SH-SY5Y (cell line): ENCODE measurements at regions not wholly inside any gene's neighbourhood (a gene's known extent, or its start where the extent isn't known, plus 50 kb on each side); places are given as distances from the start of the nearest gene placed in this dataset.

Experiments used
- GATA2 ChIP-seq: IDR thresholded peaks from 2 replicates; pipeline ENCODE4 v1.6.1; 2011; ENCODE audit warnings: mild to moderate bottlenecking, low read depth, low read length
- GATA3 ChIP-seq: IDR thresholded peaks from 2 replicates; pipeline ENCODE4 v1.6.1; 2011; ENCODE audit warnings: low read depth, mild to moderate bottlenecking, low read length, moderate library complexity

GRCh38 chr6:154916857-154917256, 78.3 kb upstream of the TIAM2 start:
- TF ChIP-seq GATA3 (no peak), GATA2 (no peak)
